GM23338 (cell line): ENCODE measurements at regions not wholly inside any gene's neighbourhood (a gene's known extent, or its start where the extent isn't known, plus 50 kb on each side); places are given as distances from the start of the nearest gene placed in this dataset.

Experiments
- ATAC-seq: fragments of 200-7000 bp; cut with Tn5 transposase; 3 replicates; pipeline ENCODE4 v1.9.1; 2020
- DNase-seq: peaks from one replicate; pipeline ENCODE4 v3.0.0-alpha.2; 2015; ENCODE audit warnings: low spot score
- H2AFZ ChIP-seq: fragments of 200-600 bp; sonication (generic); 2 replicates; pipeline ENCODE4 v1.8.0; 2016; ENCODE audit warnings: antibody characterized with exemption, mild to moderate bottlenecking, moderate library complexity
- H3F3A ChIP-seq: fragments of 200-600 bp; sonication (generic); replicated peaks from 2 replicates; pipeline ENCODE4 v1.8.0; 2017; ENCODE audit warnings: antibody characterized with exemption, mixed run types, low read depth
- H3K27ac ChIP-seq: fragments of 200-600 bp; sonication (generic); 2 replicates; pipeline ENCODE4 v1.6.1; 2016; ENCODE audit warnings: low read depth
- H3K27me3 ChIP-seq: fragments of 200-600 bp; sonication (generic); 2 replicates; pipeline ENCODE4 v1.8.0; 2016; ENCODE audit warnings: mild to moderate bottlenecking, mixed run types, moderate library complexity; ENCODE audit not compliant: insufficient read depth
- H3K36me3 ChIP-seq: fragments of 200-600 bp; sonication (generic); 2 replicates; pipeline ENCODE4 v1.8.0; 2016; ENCODE audit warnings: mild to moderate bottlenecking; ENCODE audit not compliant: insufficient read depth
- H3K4me1 ChIP-seq: fragments of 200-600 bp; sonication (generic); 2 replicates; pipeline ENCODE4 v1.8.0; 2016; ENCODE audit warnings: mild to moderate bottlenecking, moderate library complexity; ENCODE audit not compliant: insufficient read depth
- H3K4me2 ChIP-seq: fragments of 200-600 bp; sonication (generic); 2 replicates; pipeline ENCODE4 v1.7.1; 2017; ENCODE audit warnings: mixed run types
- H3K4me3 ChIP-seq: fragments of 200-600 bp; sonication (generic); 2 replicates; pipeline ENCODE4 v1.6.1; 2016; ENCODE audit warnings: mixed run types
- H3K79me2 ChIP-seq: fragments of 200-600 bp; sonication (generic); replicated peaks from 2 replicates; pipeline ENCODE4 v1.8.0; 2017; ENCODE audit warnings: mild to moderate bottlenecking; ENCODE audit not compliant: insufficient read depth
- H3K9me2 ChIP-seq: fragments of 200-600 bp; sonication (generic); 2 replicates; pipeline ENCODE4 v1.8.0; 2017; ENCODE audit not compliant: insufficient read depth
- H4K20me1 ChIP-seq: fragments of 200-600 bp; sonication (generic); replicated peaks from 2 replicates; pipeline ENCODE4 v1.8.0; 2017; ENCODE audit warnings: mild to moderate bottlenecking; ENCODE audit not compliant: insufficient read depth
- H3K27ac Mint-ChIP-seq: 2 replicates; pipeline ENCODE4 v1.8.0; 2020; ENCODE audit warnings: inconsistent platforms, mild to moderate bottlenecking, moderate library complexity, mixed read lengths
- H3K27me3 Mint-ChIP-seq: 3 replicates; pipeline ENCODE4 v1.8.0; 2022; ENCODE audit warnings: low read depth, mild to moderate bottlenecking, moderate library complexity, mixed read lengths, inconsistent platforms; ENCODE audit not compliant: insufficient read depth, poor library complexity
- H3K36me3 Mint-ChIP-seq: 3 replicates; pipeline ENCODE4 v1.8.0; 2021; ENCODE audit warnings: low read depth, mild to moderate bottlenecking, inconsistent platforms, moderate library complexity, mixed read lengths
- H3K4me1 Mint-ChIP-seq: 3 replicates; pipeline ENCODE4 v1.8.0; 2020; ENCODE audit warnings: mild to moderate bottlenecking, inconsistent platforms, mixed read lengths
- H3K4me3 Mint-ChIP-seq: 3 replicates; pipeline ENCODE4 v1.8.0; 2021; ENCODE audit warnings: moderate library complexity, mild to moderate bottlenecking, inconsistent platforms, mixed read lengths
- H3K9me3 Mint-ChIP-seq: 3 replicates; pipeline ENCODE4 v1.8.0; 2020; ENCODE audit warnings: moderate library complexity, mild to moderate bottlenecking, inconsistent platforms, mixed read lengths
- CREB1 ChIP-seq: fragments of 250-450 bp; sonication (Bioruptor Pico); IDR thresholded peaks from 2 replicates; pipeline ENCODE4 v1.5.0; 2020; ENCODE audit warnings: low read depth, mild to moderate bottlenecking, moderate library complexity
- CTCF ChIP-seq, 2 experiments: fragments of 200-600 bp in 1 of 2; sonication (generic) in 1 of 2; conservative IDR thresholded peaks; 2 replicates each; pipeline versions ENCODE4 v1.5.1 to v1.6.1; 2016 to 2017; ENCODE audit warnings: antibody characterized with exemption in 2 of 2, low read depth in 2 of 2, mild to moderate bottlenecking in 2 of 2, moderate library complexity in 1 of 2
- EZH2phosphoT487 ChIP-seq: fragments of 200-600 bp; sonication (generic); IDR thresholded peaks from one replicate; pipeline ENCODE4 v1.8.1; 2018; ENCODE audit warnings: antibody characterized with exemption; ENCODE audit not compliant: unreplicated experiment
- JUNB ChIP-seq: IDR thresholded peaks from one replicate; pipeline ENCODE4 v1.6.1; 2016; ENCODE audit warnings: antibody characterized with exemption; ENCODE audit not compliant: unreplicated experiment
- NANOG ChIP-seq: IDR thresholded peaks from 2 replicates; pipeline ENCODE4 v1.6.1; 2016; ENCODE audit warnings: antibody characterized with exemption, borderline replicate concordance
- POLR2AphosphoS5 ChIP-seq: IDR thresholded peaks from 2 replicates; pipeline ENCODE4 v1.6.1; 2016; ENCODE audit warnings: antibody characterized with exemption, low read depth
- STAT1 ChIP-seq: IDR thresholded peaks from one replicate; pipeline ENCODE4 v1.6.1; 2016; ENCODE audit warnings: antibody characterized with exemption; ENCODE audit not compliant: unreplicated experiment
- ZNF331 ChIP-seq: fragments of 250-450 bp; sonication (Bioruptor Pico); IDR thresholded peaks from 2 replicates; pipeline ENCODE4 v1.5.0; 2020; ENCODE audit warnings: low read depth, mild to moderate bottlenecking, moderate library complexity
- TF ChIP-seq, protein P1 (sequence below): fragments of 250-450 bp; sonication (Bioruptor Pico); IDR thresholded peaks from 2 replicates; pipeline ENCODE4 v1.5.0; 2020; ENCODE audit warnings: mild to moderate bottlenecking, moderate library complexity

DNA sequence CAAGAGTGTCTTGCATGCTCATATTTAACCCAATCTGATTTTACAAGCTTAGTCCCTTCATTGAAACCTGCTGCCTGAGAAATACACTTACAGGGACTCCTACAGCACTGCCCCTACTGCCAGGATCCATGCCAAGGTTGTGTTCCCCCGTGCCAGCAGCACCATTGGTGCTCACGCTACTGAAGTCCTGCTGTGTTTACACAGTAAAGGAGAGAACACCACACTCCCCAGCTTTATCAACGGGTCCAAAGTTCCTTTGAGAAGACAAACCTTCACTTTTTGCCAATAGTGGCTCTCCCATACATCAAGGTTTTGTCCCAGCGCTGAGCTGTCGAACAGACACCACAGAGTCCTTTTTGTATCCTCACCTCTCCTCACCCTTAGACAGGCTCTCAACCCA, 155.1 kb upstream of the WWC1 start (continued):
- TF ChIP-seq, protein P1, sequence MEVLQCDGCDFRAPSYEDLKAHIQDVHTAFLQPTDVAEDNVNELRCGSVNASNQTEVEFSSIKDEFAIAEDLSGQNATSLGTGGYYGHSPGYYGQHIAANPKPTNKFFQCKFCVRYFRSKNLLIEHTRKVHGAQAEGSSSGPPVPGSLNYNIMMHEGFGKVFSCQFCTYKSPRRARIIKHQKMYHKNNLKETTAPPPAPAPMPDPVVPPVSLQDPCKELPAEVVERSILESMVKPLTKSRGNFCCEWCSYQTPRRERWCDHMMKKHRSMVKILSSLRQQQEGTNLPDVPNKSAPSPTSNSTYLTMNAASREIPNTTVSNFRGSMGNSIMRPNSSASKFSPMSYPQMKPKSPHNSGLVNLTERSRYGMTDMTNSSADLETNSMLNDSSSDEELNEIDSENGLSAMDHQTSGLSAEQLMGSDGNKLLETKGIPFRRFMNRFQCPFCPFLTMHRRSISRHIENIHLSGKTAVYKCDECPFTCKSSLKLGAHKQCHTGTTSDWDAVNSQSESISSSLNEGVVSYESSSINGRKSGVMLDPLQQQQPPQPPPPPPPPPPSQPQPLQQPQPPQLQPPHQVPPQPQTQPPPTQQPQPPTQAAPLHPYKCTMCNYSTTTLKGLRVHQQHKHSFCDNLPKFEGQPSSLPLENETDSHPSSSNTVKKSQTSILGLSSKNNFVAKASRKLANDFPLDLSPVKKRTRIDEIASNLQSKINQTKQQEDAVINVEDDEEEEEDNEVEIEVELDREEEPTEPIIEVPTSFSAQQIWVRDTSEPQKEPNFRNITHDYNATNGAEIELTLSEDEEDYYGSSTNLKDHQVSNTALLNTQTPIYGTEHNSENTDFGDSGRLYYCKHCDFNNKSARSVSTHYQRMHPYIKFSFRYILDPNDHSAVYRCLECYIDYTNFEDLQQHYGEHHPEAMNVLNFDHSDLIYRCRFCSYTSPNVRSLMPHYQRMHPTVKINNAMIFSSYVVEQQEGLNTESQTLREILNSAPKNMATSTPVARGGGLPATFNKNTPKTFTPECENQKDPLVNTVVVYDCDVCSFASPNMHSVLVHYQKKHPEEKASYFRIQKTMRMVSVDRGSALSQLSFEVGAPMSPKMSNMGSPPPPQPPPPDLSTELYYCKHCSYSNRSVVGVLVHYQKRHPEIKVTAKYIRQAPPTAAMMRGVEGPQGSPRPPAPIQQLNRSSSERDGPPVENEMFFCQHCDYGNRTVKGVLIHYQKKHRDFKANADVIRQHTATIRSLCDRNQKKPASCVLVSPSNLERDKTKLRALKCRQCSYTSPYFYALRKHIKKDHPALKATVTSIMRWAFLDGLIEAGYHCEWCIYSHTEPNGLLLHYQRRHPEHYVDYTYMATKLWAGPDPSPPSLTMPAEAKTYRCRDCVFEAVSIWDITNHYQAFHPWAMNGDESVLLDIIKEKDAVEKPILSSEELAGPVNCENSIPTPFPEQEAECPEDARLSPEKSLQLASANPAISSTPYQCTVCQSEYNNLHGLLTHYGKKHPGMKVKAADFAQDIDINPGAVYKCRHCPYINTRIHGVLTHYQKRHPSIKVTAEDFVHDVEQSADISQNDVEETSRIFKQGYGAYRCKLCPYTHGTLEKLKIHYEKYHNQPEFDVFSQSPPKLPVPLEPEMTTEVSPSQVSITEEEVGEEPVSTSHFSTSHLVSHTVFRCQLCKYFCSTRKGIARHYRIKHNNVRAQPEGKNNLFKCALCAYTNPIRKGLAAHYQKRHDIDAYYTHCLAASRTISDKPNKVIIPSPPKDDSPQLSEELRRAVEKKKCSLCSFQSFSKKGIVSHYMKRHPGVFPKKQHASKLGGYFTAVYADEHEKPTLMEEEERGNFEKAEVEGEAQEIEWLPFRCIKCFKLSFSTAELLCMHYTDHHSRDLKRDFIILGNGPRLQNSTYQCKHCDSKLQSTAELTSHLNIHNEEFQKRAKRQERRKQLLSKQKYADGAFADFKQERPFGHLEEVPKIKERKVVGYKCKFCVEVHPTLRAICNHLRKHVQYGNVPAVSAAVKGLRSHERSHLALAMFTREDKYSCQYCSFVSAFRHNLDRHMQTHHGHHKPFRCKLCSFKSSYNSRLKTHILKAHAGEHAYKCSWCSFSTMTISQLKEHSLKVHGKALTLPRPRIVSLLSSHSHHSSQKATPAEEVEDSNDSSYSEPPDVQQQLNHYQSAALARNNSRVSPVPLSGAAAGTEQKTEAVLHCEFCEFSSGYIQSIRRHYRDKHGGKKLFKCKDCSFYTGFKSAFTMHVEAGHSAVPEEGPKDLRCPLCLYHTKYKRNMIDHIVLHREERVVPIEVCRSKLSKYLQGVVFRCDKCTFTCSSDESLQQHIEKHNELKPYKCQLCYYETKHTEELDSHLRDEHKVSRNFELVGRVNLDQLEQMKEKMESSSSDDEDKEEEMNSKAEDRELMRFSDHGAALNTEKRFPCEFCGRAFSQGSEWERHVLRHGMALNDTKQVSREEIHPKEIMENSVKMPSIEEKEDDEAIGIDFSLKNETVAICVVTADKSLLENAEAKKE (CRISPR knock-in tag) = no peak
- TF ChIP-seq ZNF331 (CRISPR knock-in tag) (no peak), EZH2phosphoT487 (no peak), NANOG (no peak)

DNA sequence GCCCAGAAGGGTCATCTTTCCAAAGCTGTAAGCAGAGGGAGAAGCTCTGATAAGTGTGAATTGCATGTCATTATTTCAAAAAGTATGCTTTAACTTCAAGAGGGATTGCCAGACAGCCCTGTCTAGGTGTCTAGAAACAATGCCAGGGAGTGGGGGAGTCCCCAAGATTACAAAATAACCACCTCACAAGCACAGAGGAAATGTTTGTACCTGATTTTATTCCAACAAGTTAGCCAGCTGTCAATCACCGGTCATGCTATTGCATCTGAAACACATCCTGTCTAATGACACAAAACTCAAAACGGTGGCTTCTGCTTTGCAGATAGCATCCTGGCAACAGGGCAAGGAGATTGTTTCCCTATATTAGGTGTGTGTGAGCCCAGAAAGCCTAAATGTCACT, 154.2 kb upstream of the WWC1 start:
- H3K27ac ChIP-seq = no peak overlapping the region
- Mint-ChIP-seq H3K27me3 (no peaks in the 10 kb centered on the region), H3K36me3 (no peaks in the 10 kb centered on the region), H3K4me3 (no peak overlapping the region), H3K9me3 (no peaks in the 10 kb centered on the region), H3K4me1 (peaks cover 33% of the 10 kb centered on the region), H3K27ac (no peak overlapping the region)
- no peaks in the 10 kb centered on the region for H3K36me3 ChIP-seq
- no peaks in the 10 kb centered on the region for H3F3A ChIP-seq
- H3K4me1 ChIP-seq = peaks cover 5% of the 10 kb centered on the region; the same call in 1 of the 2 replicates
- no peak overlapping the region for H3K4me3 ChIP-seq
- no peaks in the 10 kb centered on the region for H3K9me2 ChIP-seq
- no peak for ATAC-seq
- H3K79me2 ChIP-seq = no peaks in the 10 kb centered on the region
- H3K4me2 ChIP-seq = no peak overlapping the region
- DNase-seq = no peak
- no peaks in the 10 kb centered on the region for H3K27me3 ChIP-seq
- H2AFZ ChIP-seq = no peak overlapping the region
- H4K20me1 ChIP-seq = no peaks in the 10 kb centered on the region
- TF ChIP-seq, protein P1 (CRISPR knock-in tag) = no peak
- TF ChIP-seq JUNB (no peak), CREB1 (CRISPR knock-in tag) (no peak), POLR2AphosphoS5 (no peak), CTCF (conservative IDR thresholded peaks at IDR 0.05; ENCODE audit: low read depth in 2 of 2) (no peak), STAT1 (no peak), ZNF331 (CRISPR knock-in tag) (no peak)
